ENCODE measurements at regions not wholly inside any gene's neighbourhood (a gene's known extent, or its start where the extent isn't known, plus 50 kb on each side); places are given as distances from the start of the nearest gene placed in this dataset.

DNA sequence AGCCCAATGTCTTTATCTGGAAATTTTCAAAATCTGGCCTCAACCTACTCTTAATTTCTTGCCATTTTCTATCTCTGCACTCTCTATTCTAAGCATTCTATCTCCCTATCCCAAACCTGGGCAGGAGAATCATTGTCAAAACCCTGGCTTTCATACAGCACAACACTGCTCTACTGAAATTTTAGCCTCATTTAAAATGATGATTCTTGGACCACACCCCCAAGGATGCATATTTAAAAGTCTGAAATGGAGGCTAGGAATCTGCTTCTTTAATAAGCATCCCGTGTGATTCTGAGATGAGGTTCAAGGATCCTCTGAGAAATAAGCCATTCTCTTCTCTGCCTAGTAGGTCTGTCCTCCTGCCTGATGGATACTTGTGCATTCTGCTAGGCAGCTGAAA, 50.8 kb upstream of the EGR2 start:
- DNase-seq (no peak), ATAC-seq (no peak)
- intact Hi-C loops (cut with DNase I) = no loop called here
- TF ChIP-seq, protein P1, sequence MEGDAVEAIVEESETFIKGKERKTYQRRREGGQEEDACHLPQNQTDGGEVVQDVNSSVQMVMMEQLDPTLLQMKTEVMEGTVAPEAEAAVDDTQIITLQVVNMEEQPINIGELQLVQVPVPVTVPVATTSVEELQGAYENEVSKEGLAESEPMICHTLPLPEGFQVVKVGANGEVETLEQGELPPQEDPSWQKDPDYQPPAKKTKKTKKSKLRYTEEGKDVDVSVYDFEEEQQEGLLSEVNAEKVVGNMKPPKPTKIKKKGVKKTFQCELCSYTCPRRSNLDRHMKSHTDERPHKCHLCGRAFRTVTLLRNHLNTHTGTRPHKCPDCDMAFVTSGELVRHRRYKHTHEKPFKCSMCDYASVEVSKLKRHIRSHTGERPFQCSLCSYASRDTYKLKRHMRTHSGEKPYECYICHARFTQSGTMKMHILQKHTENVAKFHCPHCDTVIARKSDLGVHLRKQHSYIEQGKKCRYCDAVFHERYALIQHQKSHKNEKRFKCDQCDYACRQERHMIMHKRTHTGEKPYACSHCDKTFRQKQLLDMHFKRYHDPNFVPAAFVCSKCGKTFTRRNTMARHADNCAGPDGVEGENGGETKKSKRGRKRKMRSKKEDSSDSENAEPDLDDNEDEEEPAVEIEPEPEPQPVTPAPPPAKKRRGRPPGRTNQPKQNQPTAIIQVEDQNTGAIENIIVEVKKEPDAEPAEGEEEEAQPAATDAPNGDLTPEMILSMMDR (IDR thresholded peaks at IDR 0.05) = no peak
- Histone ChIP-seq H3K9me3 (no peaks in the 10 kb centered on the region), H3K36me3 (no peaks in the 10 kb centered on the region), H3K4me1 (no peaks in the 10 kb centered on the region), H3K4me3 (no peak overlapping the region), H3K27ac (no peak overlapping the region), H3K27me3 (ENCODE audit: low read depth) (no peaks in the 10 kb centered on the region)

DNA sequence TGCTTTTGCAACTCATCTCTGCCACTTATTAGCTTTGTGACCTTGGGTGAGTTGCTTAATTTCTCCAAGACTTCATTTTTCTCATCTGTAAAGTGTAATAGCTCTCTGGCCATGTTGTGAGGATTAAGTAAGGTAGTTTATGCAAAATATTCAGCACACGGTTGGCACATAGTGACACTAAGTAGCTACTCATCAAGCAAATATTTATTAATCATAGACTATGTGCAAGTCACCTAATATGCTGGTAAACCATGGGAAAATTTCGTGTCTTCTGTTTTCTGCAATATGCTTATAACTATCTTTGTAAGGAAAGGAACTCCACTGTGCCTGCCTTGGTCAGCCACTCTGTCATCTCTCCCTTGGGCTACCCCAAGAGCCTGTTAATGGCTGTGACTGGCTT, 50.3 kb upstream of the EGR2 start:
- Histone ChIP-seq H3K4me1 (no peaks in the 10 kb centered on the region), H3K4me3 (no peak overlapping the region), H3K36me3 (no peaks in the 10 kb centered on the region), H3K27me3 (ENCODE audit: low read depth) (no peaks in the 10 kb centered on the region), H3K27ac (no peak overlapping the region), H3K9me3 (no peaks in the 10 kb centered on the region)
- TF ChIP-seq, protein P1 (IDR thresholded peaks at IDR 0.05) = no peak
- no peak for DNase-seq
- ATAC-seq = no peak
- intact Hi-C loops (cut with DNase I) = no loop called here

Measured in lower lobe of right lung (tissue), 2 donors.